Body of pancreas (tissue), 4 donors: ENCODE measurements at regions not wholly inside any gene's neighbourhood (a gene's known extent, or its start where the extent isn't known, plus 50 kb on each side); places are given as distances from the start of the nearest gene placed in this dataset.

Source experiments
- CTCF ChIP-seq, 7 experiments: fragments of 450-650 bp in 4 of 7; fragments of 200-600 bp in 3 of 7; sonication (generic) in 3 of 7; IDR thresholded peaks; one replicate each; pipeline ENCODE4 v1.5.1; 2016 to 2019; ENCODE audit warnings: antibody characterized with exemption in 7 of 7
- POLR2A ChIP-seq, 3 donors: fragments of 450-650 bp; IDR thresholded peaks; one replicate each; pipeline ENCODE4 v1.6.1; 2016; ENCODE audit warnings: antibody characterized with exemption in 3 of 3, mild to moderate bottlenecking in 2 of 3

- TF ChIP-seq CTCF (IDR thresholded peaks at IDR 0.05) = no peak
- no peak for TF ChIP-seq POLR2A (IDR thresholded peaks at IDR 0.05)
Observed at GRCh38 chr15:88745696-88746095, 57.5 kb upstream of the ACAN start.
